Stimulated activated CD4-positive, alpha-beta T cell treated with anti-CD3 and anti-CD28 coated beads, TNF-alpha, amount 100 ng/mL, for 24 hours (primary cell): ENCODE measurements at regions not wholly inside any gene's neighbourhood (a gene's known extent, or its start where the extent isn't known, plus 50 kb on each side); places are given as distances from the start of the nearest gene placed in this dataset.

Source experiments
- DNase-seq, 3 experiments: peaks; one replicate each; pipeline ENCODE4 v3.0.0-alpha.2; 2020; ENCODE audit warnings: low read depth in 3 of 3

GRCh38 chr9:116039893-116040292 lies 113.7 kb upstream of the PAPPA start:
- no peak for DNase-seq

GRCh38 chr9:116042321-116042720 lies 111.3 kb upstream of the PAPPA start:
- DNase-seq, result no peak

GRCh38 chr9:116045083-116045482 lies 108.5 kb upstream of the PAPPA start:
- DNase-seq, result no peak

GRCh38 chr9:116048081-116048480 lies 105.5 kb upstream of the PAPPA start:
- no peak for DNase-seq

- DNase-seq, result no peak
Measured at GRCh38 chr9:116049456-116049855, 104.1 kb upstream of the PAPPA start.

- DNase-seq, result no peak
Measured at GRCh38 chr9:116051528-116051927, 102.1 kb upstream of the PAPPA start.

- DNase-seq, result no peak
Measured at GRCh38 chr9:116055536-116055935, 98.1 kb upstream of the PAPPA start.

GRCh38 chr9:116057371-116057770 lies 96.2 kb upstream of the PAPPA start:
- DNase-seq, result no peak

GRCh38 chr9:116058421-116058820 lies 95.2 kb upstream of the PAPPA start:
- DNase-seq, result no peak

GRCh38 chr9:116059466-116059865 lies 94.1 kb upstream of the PAPPA start:
- no peak for DNase-seq

GRCh38 chr9:116060631-116061030 lies 93.0 kb upstream of the PAPPA start:
- no peak for DNase-seq

GRCh38 chr9:116061546-116062205 lies 91.9 kb upstream of the PAPPA start:
- DNase-seq, result no peak

GRCh38 chr9:116062206-116062550 lies 91.4 kb upstream of the PAPPA start:
- no peak for DNase-seq

GRCh38 chr9:116064970-116065369 lies 88.6 kb upstream of the PAPPA start:
- no peak for DNase-seq

- no peak for DNase-seq
Measured at GRCh38 chr9:116066221-116066620, 87.4 kb upstream of the PAPPA start.

GRCh38 chr9:116067566-116067965 lies 86.0 kb upstream of the PAPPA start:
- no peak for DNase-seq

- no peak for DNase-seq
Measured at GRCh38 chr9:116070256-116070914, 83.2 kb upstream of the PAPPA start.

GRCh38 chr9:116072046-116072445 lies 81.5 kb upstream of the PAPPA start:
- no peak for DNase-seq

- DNase-seq, result no peak
Measured at GRCh38 chr9:116073826-116074225, 79.8 kb upstream of the PAPPA start.

- DNase-seq, result no peak
Measured at GRCh38 chr9:116074658-116075057, 78.9 kb upstream of the PAPPA start.

GRCh38 chr9:116075191-116075590 lies 78.4 kb upstream of the PAPPA start:
- DNase-seq, result no peak

- DNase-seq, result no peak
Measured at GRCh38 chr9:116078640-116079039, 75.0 kb upstream of the PAPPA start.

GRCh38 chr9:116080561-116080960 lies 73.0 kb upstream of the PAPPA start:
- DNase-seq, result no peak
